Transverse colon (tissue), 4 donors: ENCODE measurements at regions not wholly inside any gene's neighbourhood (a gene's known extent, or its start where the extent isn't known, plus 50 kb on each side); places are given as distances from the start of the nearest gene placed in this dataset.

Source experiments
- CTCF ChIP-seq, 5 experiments: fragments of 200-600 bp in 3 of 5; fragments of 450-650 bp in 2 of 5; sonication (generic) in 3 of 5; IDR thresholded peaks; 1 replicate in 2 of 5; 2 replicates in 3 of 5; pipeline ENCODE4 v1.5.1; 2016 to 2017; ENCODE audit warnings: antibody characterized with exemption in 5 of 5, inconsistent platforms in 3 of 5, mild to moderate bottlenecking in 2 of 5, moderate library complexity in 1 of 5
- EP300 ChIP-seq: sonication (generic); formaldehyde crosslinking; IDR thresholded peaks from one replicate; pipeline ENCODE4 v1.6.1; 2017; ENCODE audit warnings: antibody characterized with exemption, low read depth
- POLR2A ChIP-seq: fragments of 450-650 bp; IDR thresholded peaks from one replicate; pipeline ENCODE4 v1.6.1; 2016; ENCODE audit warnings: antibody characterized with exemption, mild to moderate bottlenecking, moderate library complexity
- POLR2AphosphoS5 ChIP-seq, 3 donors: sonication (generic); formaldehyde crosslinking; IDR thresholded peaks; one replicate each; pipeline ENCODE4 v1.6.1; 2016; ENCODE audit warnings: antibody characterized with exemption in 3 of 3

- TF ChIP-seq CTCF (IDR thresholded peaks at IDR 0.05) (no peak), EP300 (no peak), POLR2A (no peak), POLR2AphosphoS5 (IDR thresholded peaks at IDR 0.05) (no peak)
Measured at GRCh38 chr6:170137176-170137891, 153.5 kb downstream of the DLL1 start.
